ENCODE measurements at regions not wholly inside any gene's neighbourhood (a gene's known extent, or its start where the extent isn't known, plus 50 kb on each side); places are given as distances from the start of the nearest gene placed in this dataset.

DNA sequence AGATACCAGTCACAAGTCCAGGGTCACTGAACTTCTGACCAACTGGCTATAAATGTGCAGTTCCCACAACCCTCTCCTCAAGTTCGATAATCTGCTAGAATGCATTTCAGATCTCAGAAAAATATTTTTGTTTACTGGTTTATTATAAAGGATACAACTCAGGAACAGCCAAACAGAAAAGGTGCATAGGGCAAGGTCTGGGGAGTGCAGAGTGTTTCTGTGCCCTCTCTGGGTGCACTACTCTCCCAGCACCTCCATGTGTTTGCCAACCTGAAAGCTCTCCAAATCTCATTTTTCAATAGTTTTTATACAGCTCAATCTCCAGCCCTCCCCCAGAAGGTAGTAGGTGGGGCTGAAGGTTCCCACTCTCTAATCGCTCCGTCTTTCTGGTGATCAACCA, 85.2 kb downstream of the SKA1 start:
- TF ChIP-seq, protein P1, sequence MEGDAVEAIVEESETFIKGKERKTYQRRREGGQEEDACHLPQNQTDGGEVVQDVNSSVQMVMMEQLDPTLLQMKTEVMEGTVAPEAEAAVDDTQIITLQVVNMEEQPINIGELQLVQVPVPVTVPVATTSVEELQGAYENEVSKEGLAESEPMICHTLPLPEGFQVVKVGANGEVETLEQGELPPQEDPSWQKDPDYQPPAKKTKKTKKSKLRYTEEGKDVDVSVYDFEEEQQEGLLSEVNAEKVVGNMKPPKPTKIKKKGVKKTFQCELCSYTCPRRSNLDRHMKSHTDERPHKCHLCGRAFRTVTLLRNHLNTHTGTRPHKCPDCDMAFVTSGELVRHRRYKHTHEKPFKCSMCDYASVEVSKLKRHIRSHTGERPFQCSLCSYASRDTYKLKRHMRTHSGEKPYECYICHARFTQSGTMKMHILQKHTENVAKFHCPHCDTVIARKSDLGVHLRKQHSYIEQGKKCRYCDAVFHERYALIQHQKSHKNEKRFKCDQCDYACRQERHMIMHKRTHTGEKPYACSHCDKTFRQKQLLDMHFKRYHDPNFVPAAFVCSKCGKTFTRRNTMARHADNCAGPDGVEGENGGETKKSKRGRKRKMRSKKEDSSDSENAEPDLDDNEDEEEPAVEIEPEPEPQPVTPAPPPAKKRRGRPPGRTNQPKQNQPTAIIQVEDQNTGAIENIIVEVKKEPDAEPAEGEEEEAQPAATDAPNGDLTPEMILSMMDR (IDR thresholded peaks at IDR 0.05), result no peak
- no peak for TF ChIP-seq POLR2A (IDR thresholded peaks at IDR 0.05)
